Endothelial cell of umbilical vein (primary cell): ENCODE measurements at regions not wholly inside any gene's neighbourhood (a gene's known extent, or its start where the extent isn't known, plus 50 kb on each side); places are given as distances from the start of the nearest gene placed in this dataset.

Experiments
- BruUV-seq: library from RNA; stranded (reverse); fragments of 400-500 nt; replicated peaks from 2 replicates; lab custom pipeline; 2021; lab: Mats Ljungman, UMichigan
- CTCF ChIA-PET: fragments of 300-600, 350-600 bp; sonication (Branson Sonifier 250); formaldehyde crosslinking; loops from one replicate; lab custom pipeline; 2021; ENCODE audit warnings: antibody characterized with exemption, inconsistent platforms; lab: Charles Lee
- POLR2A ChIA-PET: fragments of 300-600, 350-600 bp; sonication (Branson Sonifier 250); formaldehyde crosslinking; loops from one replicate; lab custom pipeline; 2021; ENCODE audit warnings: antibody characterized with exemption, inconsistent platforms; lab: Charles Lee
- DNase-seq: peaks from one replicate; pipeline ENCODE4 v3.0.0-alpha.2; 2011; ENCODE audit warnings: low read depth, low spot score
- FAIRE-seq: peaks from 2 replicates; lab custom pipeline; 2011; peaks lifted over from hg19 to GRCh38; lab: Jason Lieb, UNC
- H2AFZ ChIP-seq: 2 replicates; pipeline ENCODE4 v1.6.0; 2012; ENCODE audit warnings: low read depth, low read length, control low read depth, inconsistent platforms
- H3K27ac ChIP-seq: 2 replicates; pipeline ENCODE4 v1.5.1; 2011; ENCODE audit warnings: low read depth, mild to moderate bottlenecking, control low read depth, low read length, moderate library complexity; ENCODE audit not compliant: insufficient read depth
- H3K27me3 ChIP-seq, 2 experiments: 2 replicates each; pipeline versions ENCODE4 v1.6.0 to v1.6.1; 2011; ENCODE audit warnings: low read length in 2 of 2, mixed read lengths in 1 of 2; ENCODE audit not compliant: control insufficient read depth in 2 of 2, insufficient read depth in 2 of 2
- H3K36me3 ChIP-seq, 2 experiments: 2 replicates in 1 of 2; 3 replicates in 1 of 2; pipeline ENCODE4 v1.5.1; 2011; ENCODE audit warnings: low read length in 2 of 2, mild to moderate bottlenecking in 1 of 2, moderate library complexity in 1 of 2; ENCODE audit not compliant: control insufficient read depth in 2 of 2, insufficient read depth in 2 of 2; ENCODE audit errors: extremely low read depth in 1 of 2
- H3K4me1 ChIP-seq: 3 replicates; pipeline ENCODE4 v1.5.1; 2011; ENCODE audit warnings: mild to moderate bottlenecking, low read length; ENCODE audit not compliant: control insufficient read depth, insufficient read depth; ENCODE audit errors: extremely low read depth
- H3K4me2 ChIP-seq: 2 replicates; pipeline ENCODE4 v1.6.1; 2011; ENCODE audit warnings: low read length, control low read depth, mixed read lengths; ENCODE audit not compliant: insufficient read depth
- H3K4me3 ChIP-seq, 3 experiments: fragments of 200-600 bp in 1 of 3; sonication (generic), shearing (Covaris generic) in 1 of 3; replicated peaks in 1 of 3; 2 replicates each; pipeline ENCODE4 v1.5.1; 2011 to 2016; ENCODE audit warnings: control low read depth in 3 of 3, low read length in 3 of 3, mild to moderate bottlenecking in 2 of 3, inconsistent platforms in 1 of 3, low read depth in 1 of 3, moderate library complexity in 1 of 3; ENCODE audit not compliant: insufficient read depth in 1 of 3
- H3K79me2 ChIP-seq: 2 replicates; pipeline ENCODE4 v1.6.0; 2012; ENCODE audit warnings: low read length, inconsistent platforms; ENCODE audit not compliant: control insufficient read depth, insufficient read depth
- H3K9ac ChIP-seq: replicated peaks from 2 replicates; pipeline ENCODE3; 2011; ENCODE audit warnings: low read length, control low read depth; ENCODE audit not compliant: insufficient read depth; ENCODE audit errors: extremely low read depth
- H3K9me1 ChIP-seq: replicated peaks from 3 replicates; pipeline ENCODE4 v1.6.0; 2011; ENCODE audit warnings: mild to moderate bottlenecking, low read length; ENCODE audit not compliant: control insufficient read depth, insufficient read depth; ENCODE audit errors: extremely low read depth
- H3K9me3 ChIP-seq: replicated peaks from 2 replicates; pipeline ENCODE4 v1.5.1; 2012; ENCODE audit warnings: low read length, inconsistent platforms; ENCODE audit not compliant: control insufficient read depth, insufficient read depth
- H4K20me1 ChIP-seq: replicated peaks from 2 replicates; pipeline ENCODE3; 2011; ENCODE audit warnings: mild to moderate bottlenecking, low read length; ENCODE audit not compliant: control insufficient read depth, insufficient read depth; ENCODE audit errors: extremely low read depth
- EZH2 ChIP-seq: IDR thresholded peaks from 2 replicates; pipeline ENCODE4 v1.6.1; 2012; ENCODE audit warnings: borderline replicate concordance, low read depth, mild to moderate bottlenecking, moderate library complexity, low read length, inconsistent platforms; ENCODE audit not compliant: severe bottlenecking
- FOS ChIP-seq: IDR thresholded peaks from 2 replicates; pipeline ENCODE4 v1.6.1; 2011; ENCODE audit warnings: mild to moderate bottlenecking, low read length, moderate library complexity, borderline replicate concordance; ENCODE audit not compliant: insufficient read depth
- GATA2 ChIP-seq: IDR thresholded peaks from 2 replicates; pipeline ENCODE4 v1.7.0; 2011; ENCODE audit warnings: low read depth, mild to moderate bottlenecking, moderate library complexity, mixed read lengths, low read length; ENCODE audit not compliant: insufficient read length, insufficient read depth
- JUN ChIP-seq: IDR thresholded peaks from 2 replicates; pipeline ENCODE4 v1.6.1; 2011; ENCODE audit warnings: borderline replicate concordance, low read depth; ENCODE audit not compliant: insufficient read length, insufficient read depth
- MYC ChIP-seq: IDR thresholded peaks from one replicate; pipeline ENCODE4 v1.6.1; 2011; ENCODE audit warnings: mild to moderate bottlenecking, low read depth, low read length
- POLR2A ChIP-seq: IDR thresholded peaks from 2 replicates; pipeline ENCODE4 v1.6.1; 2012; ENCODE audit warnings: low read depth, mild to moderate bottlenecking, control low read depth, low read length
- POLR2AphosphoS5 ChIP-seq: IDR thresholded peaks from 2 replicates; pipeline ENCODE4 v1.6.1; 2012; ENCODE audit warnings: low read depth, mild to moderate bottlenecking, control low read depth, low read length, moderate library complexity; ENCODE audit not compliant: insufficient read depth
- dilution Hi-C: fragments of 300-500 bp; cut with MboI; formaldehyde crosslinking; loops from one replicate; pipeline ENCODE4 v1.15.0; 2019; ENCODE audit warnings: low sequenced_read_pairs; ENCODE audit not compliant: extremely low pct_ligation_motif_present
- intact Hi-C: fragments of 100-400 bp; cut with micrococcal nuclease; formaldehyde crosslinking; loops from one replicate; pipeline ENCODE4 v1.10.0; 2022
- TF ChIP-seq, protein P1 (sequence below), 2 donors: IDR thresholded peaks; 1 replicate in 1 of 2; 2 replicates in 1 of 2; pipeline ENCODE4 v1.5.1; 2011; ENCODE audit warnings: low read length in 2 of 2, mild to moderate bottlenecking in 2 of 2, moderate library complexity in 2 of 2, control low read depth in 1 of 2, inconsistent platforms in 1 of 2, low read depth in 1 of 2; ENCODE audit not compliant: insufficient read depth in 1 of 2; ENCODE audit errors: extremely low read depth in 1 of 2
- TF ChIP-seq, protein P2 (sequence below): IDR thresholded peaks from 2 replicates; pipeline ENCODE4 v1.6.1; 2011; ENCODE audit not compliant: insufficient read depth, insufficient read length

DNA sequence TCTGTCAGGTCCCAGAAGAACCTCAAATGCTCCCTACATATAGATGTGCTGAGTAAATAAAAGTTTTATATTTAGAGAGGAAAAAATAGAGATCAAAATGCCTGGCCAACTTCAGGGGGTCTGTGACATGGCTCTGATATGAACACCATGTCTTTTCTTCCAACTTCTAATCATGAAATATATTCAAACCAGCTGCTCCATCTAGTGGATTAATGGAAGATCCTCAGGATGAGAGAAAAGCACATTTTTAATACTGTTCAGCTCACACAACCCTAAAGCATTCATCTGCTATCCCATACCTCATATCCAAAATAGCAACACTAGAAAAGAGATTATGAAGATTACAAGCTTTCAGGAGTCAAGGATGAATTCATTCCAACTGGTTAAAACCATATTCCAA, 56.0 kb upstream of the DOCK9 start:
- Histone ChIP-seq H2AFZ (no peak overlapping the region), H3K36me3 (no peaks in the 10 kb centered on the region), H3K4me3 (no peak overlapping the region), H3K27me3 (no peaks in the 10 kb centered on the region), H3K79me2 (no peaks in the 10 kb centered on the region), H3K27ac (no peak overlapping the region), H3K9ac (no peak overlapping the region), H3K9me1 (no peaks in the 10 kb centered on the region), H3K9me3 (no peaks in the 10 kb centered on the region), H4K20me1 (no peaks in the 10 kb centered on the region), H3K4me2 (no peak overlapping the region), H3K4me1 (peaks cover 8% of the 10 kb centered on the region)
- TF ChIP-seq, protein P1, sequence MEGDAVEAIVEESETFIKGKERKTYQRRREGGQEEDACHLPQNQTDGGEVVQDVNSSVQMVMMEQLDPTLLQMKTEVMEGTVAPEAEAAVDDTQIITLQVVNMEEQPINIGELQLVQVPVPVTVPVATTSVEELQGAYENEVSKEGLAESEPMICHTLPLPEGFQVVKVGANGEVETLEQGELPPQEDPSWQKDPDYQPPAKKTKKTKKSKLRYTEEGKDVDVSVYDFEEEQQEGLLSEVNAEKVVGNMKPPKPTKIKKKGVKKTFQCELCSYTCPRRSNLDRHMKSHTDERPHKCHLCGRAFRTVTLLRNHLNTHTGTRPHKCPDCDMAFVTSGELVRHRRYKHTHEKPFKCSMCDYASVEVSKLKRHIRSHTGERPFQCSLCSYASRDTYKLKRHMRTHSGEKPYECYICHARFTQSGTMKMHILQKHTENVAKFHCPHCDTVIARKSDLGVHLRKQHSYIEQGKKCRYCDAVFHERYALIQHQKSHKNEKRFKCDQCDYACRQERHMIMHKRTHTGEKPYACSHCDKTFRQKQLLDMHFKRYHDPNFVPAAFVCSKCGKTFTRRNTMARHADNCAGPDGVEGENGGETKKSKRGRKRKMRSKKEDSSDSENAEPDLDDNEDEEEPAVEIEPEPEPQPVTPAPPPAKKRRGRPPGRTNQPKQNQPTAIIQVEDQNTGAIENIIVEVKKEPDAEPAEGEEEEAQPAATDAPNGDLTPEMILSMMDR (IDR thresholded peaks at IDR 0.05; ENCODE audit: extremely low read depth in 1 of 2, insufficient read depth in 1 of 2, low read depth in 1 of 2, low read length in 2 of 2): peak; percentile 29 to 38
- TF ChIP-seq MYC: no peak
- TF ChIP-seq, protein P2, sequence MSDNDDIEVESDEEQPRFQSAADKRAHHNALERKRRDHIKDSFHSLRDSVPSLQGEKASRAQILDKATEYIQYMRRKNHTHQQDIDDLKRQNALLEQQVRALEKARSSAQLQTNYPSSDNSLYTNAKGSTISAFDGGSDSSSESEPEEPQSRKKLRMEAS: no peak
- ChIA-PET POLR2A (no interaction called here), CTCF (interaction anchor here (0.6 to 5.3 kb wide), 38 partner anchors 9 to 232 kb away, joined by 3 to 50 read pairs (median 4); partner anchors contain the start of gene DOCK9)
- DNase-seq (peak; percentile 59), FAIRE-seq (peak; percentile 67)
- dilution Hi-C loops (no loop called here), intact Hi-C loops (loop anchor here (1.0 to 10.0 kb wide), 7 partner anchors 56 to 231 kb away; partner anchors contain the start of gene DOCK9)
- no TSS peak for BruUV-seq

DNA sequence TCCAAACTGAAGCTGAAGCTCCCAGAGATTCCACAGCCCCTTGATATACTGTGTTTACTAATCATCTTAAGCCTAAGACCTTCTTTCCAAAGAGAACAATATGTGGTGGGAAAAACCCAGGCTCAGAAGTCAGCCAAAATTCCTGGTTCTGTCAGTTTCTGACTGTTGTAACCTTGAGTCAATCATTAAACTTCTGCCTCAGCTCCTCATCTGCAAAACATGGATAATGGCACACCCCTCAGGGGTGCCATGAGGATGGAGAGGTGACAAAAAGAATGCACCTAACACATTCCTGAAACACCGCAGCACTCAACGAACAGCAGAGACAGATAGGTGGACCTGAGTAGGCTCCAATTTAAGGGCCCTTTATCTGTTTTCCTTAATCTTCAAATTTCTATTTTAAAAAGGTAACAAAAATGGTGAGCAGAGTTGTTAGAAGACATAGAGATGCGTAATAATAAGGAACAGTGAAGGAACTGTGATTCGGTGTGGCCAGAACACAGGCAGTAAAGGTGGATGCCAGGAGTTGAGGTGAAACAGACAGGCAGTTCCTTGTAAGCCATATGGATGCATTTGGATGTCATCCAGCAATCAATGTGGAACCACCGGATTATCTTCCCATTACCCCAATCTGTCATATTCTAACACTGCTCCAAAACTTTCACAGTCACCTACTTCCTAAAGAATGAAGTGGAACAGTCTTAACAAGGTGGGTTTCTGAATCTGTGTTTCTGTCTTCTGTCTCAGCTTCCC, 56.6 kb upstream of the DOCK9 start:
- ChIA-PET POLR2A (no interaction called here), CTCF (interaction anchor here (0.6 to 5.3 kb wide), 38 partner anchors 8 to 231 kb away, joined by 3 to 50 read pairs (median 4); partner anchors contain the start of gene DOCK9)
- dilution Hi-C loops: no loop called here

More for the DNA sequence above, 56.6 kb upstream of the DOCK9 start:
- Histone ChIP-seq H3K9me1 (no peaks in the 10 kb centered on the region), H3K36me3 (no peaks in the 10 kb centered on the region), H4K20me1 (no peaks in the 10 kb centered on the region), H3K4me2 (no peak overlapping the region), H3K4me1 (peaks cover 8% of the 10 kb centered on the region), H2AFZ (no peak overlapping the region), H3K79me2 (no peaks in the 10 kb centered on the region), H3K4me3 (no peak overlapping the region), H3K27ac (no peak overlapping the region), H3K27me3 (no peaks in the 10 kb centered on the region), H3K9ac (no peak overlapping the region), H3K9me3 (no peaks in the 10 kb centered on the region)
- BruUV-seq: no TSS peak
- intact Hi-C loops: loop anchor here (5.0 to 10.0 kb wide), 2 partner anchors 142 to 230 kb away; no protein-coding TSS in a partner anchor
- FAIRE-seq: no peak
- no peak for DNase-seq
- TF ChIP-seq POLR2A: no peak
- no peak for TF ChIP-seq EZH2
- no peak for TF ChIP-seq MYC
- TF ChIP-seq JUN: no peak
- TF ChIP-seq, protein P1 (IDR thresholded peaks at IDR 0.05; ENCODE audit: extremely low read depth in 1 of 2, insufficient read depth in 1 of 2, low read depth in 1 of 2, low read length in 2 of 2): no peak
- no peak for TF ChIP-seq GATA2
- no peak for TF ChIP-seq POLR2AphosphoS5
- TF ChIP-seq, protein P2: no peak
- TF ChIP-seq FOS: no peak
